Fibroblast of lung (primary cell): ENCODE measurements at regions not wholly inside any gene's neighbourhood (a gene's known extent, or its start where the extent isn't known, plus 50 kb on each side); places are given as distances from the start of the nearest gene placed in this dataset.

Experiments
- CTCF ChIP-seq, 2 donors: IDR thresholded peaks in 1 of 2; conservative IDR thresholded peaks in 1 of 2; 1 replicate in 1 of 2; 2 replicates in 1 of 2; pipeline ENCODE4 v1.5.1; 2011 to 2012; ENCODE audit warnings: low read length in 2 of 2, control low read depth in 1 of 2, inconsistent platforms in 1 of 2, low read depth in 1 of 2, mild to moderate bottlenecking in 1 of 2
- EZH2 ChIP-seq: IDR thresholded peaks from 2 replicates; pipeline ENCODE4 v1.5.1; 2012; ENCODE audit warnings: low read length, control low read depth, mild to moderate bottlenecking; ENCODE audit errors: missing control alignments

- TF ChIP-seq CTCF (conservative IDR thresholded peaks at IDR 0.05 in 1 of 2, IDR thresholded peaks at IDR 0.05 in 1 of 2; ENCODE audit: low read depth in 1 of 2, low read length in 2 of 2) (no peak), EZH2 (no peak)
Observed at GRCh38 chr2:12649602-12650400, 66.9 kb upstream of the TRIB2 start.
